MCF 10A (cell line): ENCODE measurements at regions not wholly inside any gene's neighbourhood (a gene's known extent, or its start where the extent isn't known, plus 50 kb on each side); places are given as distances from the start of the nearest gene placed in this dataset.

Source experiments
- BruUV-seq: library from RNA; stranded (reverse); fragments of 400-500 nt; replicated peaks from 2 replicates; lab custom pipeline; 2021; lab: Mats Ljungman, UMichigan
- CTCF ChIA-PET: fragments of 300-600 bp; sonication (Branson Sonifier 250); formaldehyde crosslinking; extraction: SDS; loops from one replicate; lab custom pipeline; 2021; ENCODE audit warnings: antibody characterized with exemption, inconsistent platforms; lab: Yijun Ruan, JAX
- POLR2A ChIA-PET: fragments of 300-600, 350-650 bp; sonication (Branson Sonifier 250); formaldehyde crosslinking; extraction: SDS; loops from one replicate; lab custom pipeline; 2020; ENCODE audit warnings: antibody characterized with exemption, inconsistent platforms; lab: Yijun Ruan, JAX
- DNase-seq: peaks from one replicate; pipeline ENCODE4 v3.0.0-alpha.2; 2018; ENCODE audit not compliant: unreplicated experiment
- H3K27ac Mint-ChIP-seq: one replicate; pipeline ENCODE4 v1.8.0; 2022; ENCODE audit warnings: mild to moderate bottlenecking, low read depth, mixed read lengths; ENCODE audit not compliant: unreplicated experiment
- H3K27me3 Mint-ChIP-seq: one replicate; pipeline ENCODE4 v1.8.0; 2022; ENCODE audit warnings: mixed read lengths; ENCODE audit not compliant: insufficient read depth, unreplicated experiment
- H3K36me3 Mint-ChIP-seq: one replicate; pipeline ENCODE4 v1.8.0; 2022; ENCODE audit warnings: mild to moderate bottlenecking, moderate library complexity, mixed read lengths; ENCODE audit not compliant: insufficient read depth, unreplicated experiment
- H3K4me1 Mint-ChIP-seq: one replicate; pipeline ENCODE4 v1.8.0; 2022; ENCODE audit warnings: mixed read lengths; ENCODE audit not compliant: insufficient read depth, unreplicated experiment
- H3K4me3 Mint-ChIP-seq: one replicate; pipeline ENCODE4 v1.8.0; 2022; ENCODE audit warnings: mild to moderate bottlenecking, moderate library complexity, mixed read lengths; ENCODE audit not compliant: unreplicated experiment
- H3K9me3 Mint-ChIP-seq: one replicate; pipeline ENCODE4 v1.8.0; 2022; ENCODE audit warnings: mixed read lengths; ENCODE audit not compliant: unreplicated experiment
- CTCF ChIP-seq: fragments of 200-600 bp; IDR thresholded peaks from one replicate; pipeline ENCODE4 v1.8.0; 2022; ENCODE audit warnings: antibody characterized with exemption, mild to moderate bottlenecking; ENCODE audit not compliant: unreplicated experiment
- intact Hi-C: fragments of 100-400 bp; cut with micrococcal nuclease; formaldehyde crosslinking; loops from 2 replicates; pipeline ENCODE4 v1.14.1; 2022

- CTCF ChIA-PET, result interaction anchor here (0.7 to 1.1 kb wide), 2 partner anchors 102 to 484 kb away, joined by 3 read pairs; no protein-coding TSS in a partner anchor
- POLR2A ChIA-PET, result no interaction called here
- no peaks in the 10 kb centered on the region for H3K27me3 Mint-ChIP-seq
- H3K9me3 Mint-ChIP-seq, result no peaks in the 10 kb centered on the region
- peak; percentile 26 for DNase-seq
- H3K27ac Mint-ChIP-seq, result no peak overlapping the region
- H3K36me3 Mint-ChIP-seq, result peaks cover 5% of the 10 kb centered on the region
- no TSS peak for BruUV-seq
- H3K4me3 Mint-ChIP-seq, result no peak overlapping the region
- intact Hi-C loops, result no loop called here
- H3K4me1 Mint-ChIP-seq, result peaks cover 12% of the 10 kb centered on the region
- no peak for TF ChIP-seq CTCF
These were observed 344.6 kb upstream of the IMPG1 start for GRCh38 chr6:76416821-76417605.

- no TSS peak for BruUV-seq
- no peaks in the 10 kb centered on the region for H3K9me3 Mint-ChIP-seq
- DNase-seq, result no peak
- ChIA-PET CTCF (no interaction called here), POLR2A (no interaction called here)
- H3K36me3 Mint-ChIP-seq, result no peaks in the 10 kb centered on the region
- intact Hi-C loops, result no loop called here
- no peak for TF ChIP-seq CTCF
- no peaks in the 10 kb centered on the region for H3K27me3 Mint-ChIP-seq
- H3K27ac Mint-ChIP-seq, result no peak overlapping the region
- H3K4me1 Mint-ChIP-seq, result no peaks in the 10 kb centered on the region
- no peak overlapping the region for H3K4me3 Mint-ChIP-seq
These were observed 330.6 kb upstream of the IMPG1 start for GRCh38 chr6:76403064-76403463.

GRCh38 chr6:76397966-76398365, 325.5 kb upstream of the IMPG1 start:
- no peaks in the 10 kb centered on the region for H3K36me3 Mint-ChIP-seq
- BruUV-seq, result no TSS peak
- DNase-seq, result no peak
- ChIA-PET CTCF (interaction anchor here (1.0 kb wide), 1 partner anchor 12 kb away, joined by 3 read pairs; no protein-coding TSS in a partner anchor), POLR2A (no interaction called here)
- no peak overlapping the region for H3K27ac Mint-ChIP-seq
- no peak for TF ChIP-seq CTCF
- no peaks in the 10 kb centered on the region for H3K4me1 Mint-ChIP-seq
- intact Hi-C loops, result no loop called here
- H3K9me3 Mint-ChIP-seq, result peaks cover 8% of the 10 kb centered on the region
- no peak overlapping the region for H3K4me3 Mint-ChIP-seq
- H3K27me3 Mint-ChIP-seq, result no peaks in the 10 kb centered on the region

- no peaks in the 10 kb centered on the region for H3K4me1 Mint-ChIP-seq
These were observed 309.7 kb upstream of the IMPG1 start for GRCh38 chr6:76382201-76382600.

More at GRCh38 chr6:76382201-76382600, 309.7 kb upstream of the IMPG1 start:
- no peak for DNase-seq
- intact Hi-C loops, result no loop called here
- H3K27me3 Mint-ChIP-seq, result no peaks in the 10 kb centered on the region
- H3K27ac Mint-ChIP-seq, result no peak overlapping the region
- no peak for TF ChIP-seq CTCF
- no peaks in the 10 kb centered on the region for H3K36me3 Mint-ChIP-seq
- CTCF ChIA-PET, result no interaction called here
- H3K9me3 Mint-ChIP-seq, result peaks cover 31% of the 10 kb centered on the region
- POLR2A ChIA-PET, result no interaction called here
- H3K4me3 Mint-ChIP-seq, result no peak overlapping the region
- BruUV-seq, result no TSS peak
